IPS-18a (cell line): ENCODE measurements at regions not wholly inside any gene's neighbourhood (a gene's known extent, or its start where the extent isn't known, plus 50 kb on each side); places are given as distances from the start of the nearest gene placed in this dataset.
A peak's percentile ranks its signal among the peaks of the same experiment; 100 is the strongest.

ENCODE experiments used
- H3K27ac ChIP-seq: one replicate; pipeline ENCODE4 v1.5.1; 2013; ENCODE audit warnings: low read length
- H3K27me3 ChIP-seq: one replicate; pipeline ENCODE4 v1.6.1; 2013; ENCODE audit warnings: mild to moderate bottlenecking, low read length; ENCODE audit not compliant: control insufficient read depth, insufficient read depth
- H3K36me3 ChIP-seq: one replicate; pipeline ENCODE4 v1.6.1; 2013; ENCODE audit warnings: low read depth, low read length; ENCODE audit not compliant: control insufficient read depth
- H3K4me1 ChIP-seq: one replicate; pipeline ENCODE4 v1.6.1; 2013; ENCODE audit warnings: low read depth, low read length; ENCODE audit not compliant: control insufficient read depth
- H3K4me3 ChIP-seq: one replicate; pipeline ENCODE4 v1.5.1; 2013; ENCODE audit warnings: low read length
- H3K9ac ChIP-seq: one replicate; pipeline ENCODE4 v1.6.1; 2013; ENCODE audit warnings: mild to moderate bottlenecking, low read length, moderate library complexity
- H3K9me3 ChIP-seq: one replicate; pipeline ENCODE4 v1.6.1; 2013; ENCODE audit warnings: low read depth, low read length; ENCODE audit not compliant: control insufficient read depth

GRCh38 chr2:117074756-117075155 lies 739.7 kb upstream of the DDX18 start:
- Histone ChIP-seq H3K4me1 (no peaks in the 10 kb centered on the region), H3K4me3 (no peak overlapping the region), H3K9ac (no peak overlapping the region), H3K9me3 (no peaks in the 10 kb centered on the region), H3K27ac (no peak overlapping the region), H3K36me3 (no peaks in the 10 kb centered on the region), H3K27me3 (no peaks in the 10 kb centered on the region)

- H3K27me3 ChIP-seq, result no peaks in the 10 kb centered on the region
- peaks cover 29% of the 10 kb centered on the region for H3K4me1 ChIP-seq
- no peaks in the 10 kb centered on the region for H3K9me3 ChIP-seq
- no peak overlapping the region for H3K9ac ChIP-seq
- no peaks in the 10 kb centered on the region for H3K36me3 ChIP-seq
- H3K27ac ChIP-seq, result no peak overlapping the region
- H3K4me3 ChIP-seq, result no peak overlapping the region
These were observed 729.2 kb upstream of the DDX18 start for GRCh38 chr2:117085256-117085655.

GRCh38 chr2:117085737-117086136 lies 728.8 kb upstream of the DDX18 start:
- no peak overlapping the region for H3K9ac ChIP-seq
- no peak overlapping the region for H3K4me3 ChIP-seq
- no peaks in the 10 kb centered on the region for H3K27me3 ChIP-seq
- H3K9me3 ChIP-seq, result no peaks in the 10 kb centered on the region
- H3K4me1 ChIP-seq, result peaks cover 29% of the 10 kb centered on the region
- H3K36me3 ChIP-seq, result no peaks in the 10 kb centered on the region
- H3K27ac ChIP-seq, result no peak overlapping the region

- Histone ChIP-seq H3K4me3 (no peak overlapping the region), H3K27ac (no peak overlapping the region), H3K9ac (no peak overlapping the region), H3K9me3 (no peaks in the 10 kb centered on the region), H3K4me1 (peaks cover 29% of the 10 kb centered on the region), H3K36me3 (no peaks in the 10 kb centered on the region), H3K27me3 (no peaks in the 10 kb centered on the region)
These were observed 728.1 kb upstream of the DDX18 start for GRCh38 chr2:117086174-117086942.

GRCh38 chr2:117086943-117087250 lies 727.6 kb upstream of the DDX18 start:
- no peak overlapping the region for H3K9ac ChIP-seq
- H3K27ac ChIP-seq, result no peak overlapping the region
- H3K9me3 ChIP-seq, result no peaks in the 10 kb centered on the region
- H3K4me3 ChIP-seq, result no peak overlapping the region
- H3K27me3 ChIP-seq, result no peaks in the 10 kb centered on the region
- H3K36me3 ChIP-seq, result no peaks in the 10 kb centered on the region
- peaks cover 29% of the 10 kb centered on the region for H3K4me1 ChIP-seq

GRCh38 chr2:117087535-117088291 lies 726.8 kb upstream of the DDX18 start:
- H3K4me1 ChIP-seq, result peaks cover 29% of the 10 kb centered on the region
- H3K9ac ChIP-seq, result no peak overlapping the region
- no peaks in the 10 kb centered on the region for H3K36me3 ChIP-seq
- no peaks in the 10 kb centered on the region for H3K9me3 ChIP-seq
- peak overlapping the region; percentile 18 for H3K4me3 ChIP-seq
- no peak overlapping the region for H3K27ac ChIP-seq
- H3K27me3 ChIP-seq, result no peaks in the 10 kb centered on the region

- peaks cover 19% of the 10 kb centered on the region for H3K4me1 ChIP-seq
- H3K9ac ChIP-seq, result no peak overlapping the region
- H3K36me3 ChIP-seq, result no peaks in the 10 kb centered on the region
- H3K9me3 ChIP-seq, result no peaks in the 10 kb centered on the region
- H3K4me3 ChIP-seq, result no peak overlapping the region
- no peaks in the 10 kb centered on the region for H3K27me3 ChIP-seq
- no peak overlapping the region for H3K27ac ChIP-seq
These were observed 723.3 kb upstream of the DDX18 start for GRCh38 chr2:117091041-117091837.

- Histone ChIP-seq H3K9me3 (no peaks in the 10 kb centered on the region), H3K4me1 (no peaks in the 10 kb centered on the region), H3K36me3 (no peaks in the 10 kb centered on the region), H3K27me3 (no peaks in the 10 kb centered on the region), H3K9ac (no peak overlapping the region), H3K27ac (no peak overlapping the region), H3K4me3 (no peak overlapping the region)
These were observed 712.9 kb upstream of the DDX18 start for GRCh38 chr2:117101613-117102012.

- no peak overlapping the region for H3K27ac ChIP-seq
- H3K27me3 ChIP-seq, result no peaks in the 10 kb centered on the region
These were observed 705.7 kb upstream of the DDX18 start for GRCh38 chr2:117108741-117109267.

GRCh38 chr2:117118994-117119393 lies 695.5 kb upstream of the DDX18 start:
- Histone ChIP-seq H3K4me1 (no peaks in the 10 kb centered on the region), H3K9me3 (no peaks in the 10 kb centered on the region), H3K4me3 (no peak overlapping the region), H3K27ac (no peak overlapping the region), H3K36me3 (no peaks in the 10 kb centered on the region), H3K27me3 (no peaks in the 10 kb centered on the region), H3K9ac (no peak overlapping the region)

More at GRCh38 chr2:117108741-117109267, 705.7 kb upstream of the DDX18 start:
- H3K9me3 ChIP-seq, result no peaks in the 10 kb centered on the region
- no peaks in the 10 kb centered on the region for H3K36me3 ChIP-seq
- no peak overlapping the region for H3K9ac ChIP-seq
- H3K4me1 ChIP-seq, result no peaks in the 10 kb centered on the region
- no peak overlapping the region for H3K4me3 ChIP-seq

GRCh38 chr2:117123362-117123761 lies 691.1 kb upstream of the DDX18 start:
- Histone ChIP-seq H3K36me3 (no peaks in the 10 kb centered on the region), H3K4me1 (no peaks in the 10 kb centered on the region), H3K27me3 (no peaks in the 10 kb centered on the region), H3K4me3 (no peak overlapping the region), H3K27ac (no peak overlapping the region), H3K9me3 (no peaks in the 10 kb centered on the region), H3K9ac (no peak overlapping the region)
